Activated T-cell treated with anti-CD3 and anti-CD28 coated beads for 1 hour (primary cell): ENCODE measurements at regions not wholly inside any gene's neighbourhood (a gene's known extent, or its start where the extent isn't known, plus 50 kb on each side); places are given as distances from the start of the nearest gene placed in this dataset.
"Not testable (repeated sequence)": the region's sequence is repeated elsewhere in the genome, so short reads cannot be mapped to it uniquely, and the experiment has no call there.

Experiments
- DNase-seq: peaks from one replicate; pipeline ENCODE4 v3.0.0-alpha.2; 2020; ENCODE audit warnings: low read depth

- no peak for DNase-seq
Measured at GRCh38 chr3:175956964-175957363, 1097.8 kb downstream of the NAALADL2 start.

DNA sequence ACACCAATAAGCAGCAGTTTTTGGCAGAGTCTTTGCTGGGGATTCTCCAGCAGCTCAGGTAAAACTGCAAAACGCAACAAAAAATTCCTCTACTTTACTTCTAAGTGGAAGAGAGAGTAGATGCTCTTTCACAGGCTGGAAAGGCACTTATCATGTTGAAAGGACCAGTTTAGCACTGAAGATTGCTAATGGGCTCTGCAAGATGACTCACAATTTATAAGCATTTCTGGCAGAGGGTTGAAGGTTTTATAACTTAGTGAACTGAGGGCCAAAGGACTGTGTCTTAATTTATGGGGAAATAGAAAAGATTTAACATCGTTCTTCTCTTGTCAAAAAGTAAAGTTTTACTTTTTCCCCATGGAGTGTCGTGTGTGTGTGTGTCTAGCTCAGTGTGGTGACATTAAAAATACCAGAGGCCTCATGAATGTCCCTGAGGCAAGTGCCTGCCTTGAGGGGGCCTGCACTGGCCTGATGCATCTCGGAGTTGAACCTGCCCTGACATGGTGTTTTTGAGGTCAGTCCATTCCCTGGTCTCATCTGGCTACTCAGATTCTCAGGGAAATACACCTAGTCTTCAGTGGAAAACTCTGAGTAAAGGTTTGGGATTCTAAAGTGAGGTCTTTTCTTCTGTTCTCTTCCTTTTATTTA, 1092.0 kb downstream of the NAALADL2 start:
- no peak for DNase-seq

DNA sequence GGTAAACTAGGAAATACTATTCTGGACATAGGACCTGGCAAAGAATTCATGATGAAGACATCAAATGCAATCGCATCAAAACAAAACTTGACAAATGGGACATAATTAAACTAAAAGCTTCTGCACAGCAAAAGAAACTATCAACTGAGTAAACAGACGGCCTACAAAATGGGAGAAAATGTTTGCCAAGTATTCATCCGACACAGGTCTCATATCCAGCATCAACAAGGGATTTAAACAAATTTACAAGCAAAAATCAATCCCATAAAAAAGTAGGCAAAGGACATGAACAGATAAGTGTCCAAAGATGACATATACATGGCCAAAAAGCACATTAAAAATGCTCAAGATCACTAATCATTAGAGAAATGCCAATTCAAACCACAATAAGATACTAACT, 1088.9 kb downstream of the NAALADL2 start:
- DNase-seq = no peak

GRCh38 chr3:175941352-175941751, 1082.2 kb downstream of the NAALADL2 start:
- DNase-seq = no peak

DNA sequence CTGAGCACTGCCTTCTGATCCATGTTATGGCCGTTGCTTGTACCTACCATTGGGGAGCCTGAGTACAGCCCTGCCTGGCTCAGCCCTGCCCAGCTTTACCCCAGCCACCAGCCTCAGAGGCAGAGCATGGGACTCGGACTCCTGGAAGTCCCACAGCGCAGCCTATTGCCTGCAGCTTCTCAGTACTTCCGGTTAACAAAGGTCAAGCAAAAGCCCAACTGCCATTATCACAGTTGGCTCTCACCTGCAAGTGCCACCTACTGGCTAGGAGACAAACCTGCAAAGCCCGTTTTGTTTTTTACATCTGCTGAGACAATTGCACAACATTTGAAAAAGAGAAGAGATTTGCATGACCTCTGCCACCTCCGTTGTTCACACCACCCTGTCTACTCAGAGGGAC, 1081.7 kb downstream of the NAALADL2 start:
- DNase-seq = no peak

DNA sequence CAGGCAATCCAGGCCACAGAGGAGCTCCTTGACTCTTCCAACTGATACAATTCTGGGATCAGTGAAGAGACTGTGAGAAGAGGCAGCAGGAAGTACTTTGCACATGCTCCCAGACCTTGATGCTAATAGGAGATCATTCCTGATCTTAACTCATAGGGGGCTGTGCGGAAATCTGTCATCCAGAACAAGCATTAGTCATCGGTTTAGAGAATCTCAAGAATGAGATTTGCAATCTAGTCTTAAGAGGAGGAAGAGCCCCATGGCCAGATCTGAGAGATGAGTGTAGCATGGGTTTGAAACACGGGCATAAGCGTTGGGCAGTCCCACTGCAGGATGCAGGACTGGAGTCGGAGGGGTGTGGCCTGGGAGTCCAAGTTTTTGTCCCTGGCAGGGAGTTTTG, 1081.1 kb downstream of the NAALADL2 start:
- DNase-seq = no peak

GRCh38 chr3:175937367-175937766, 1078.2 kb downstream of the NAALADL2 start:
- not testable (repeated sequence) for DNase-seq

DNA sequence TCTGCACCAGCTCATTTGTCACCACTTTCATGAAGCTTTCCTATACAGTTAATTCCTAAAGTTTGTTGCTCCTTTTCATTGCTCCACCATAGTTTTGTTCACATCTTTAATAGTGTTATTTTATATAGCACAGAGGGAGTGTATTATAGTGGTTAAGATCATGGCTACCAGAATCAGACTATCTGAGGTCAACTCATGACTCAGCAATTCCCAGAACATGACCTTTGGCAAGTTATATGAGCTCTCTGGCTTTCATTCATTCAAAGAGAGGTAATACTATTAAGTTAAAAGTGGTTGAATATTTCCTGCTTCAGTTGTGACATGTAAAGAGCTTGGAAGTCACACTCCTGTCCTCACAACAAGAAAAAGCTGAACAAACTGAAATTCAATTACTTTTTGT, 1073.5 kb downstream of the NAALADL2 start:
- no peak for DNase-seq

- no peak for DNase-seq
Measured at GRCh38 chr3:175919133-175919532, 1060.0 kb downstream of the NAALADL2 start.

GRCh38 chr3:175916191-175916934, 1057.2 kb downstream of the NAALADL2 start:
- DNase-seq = no peak

DNA sequence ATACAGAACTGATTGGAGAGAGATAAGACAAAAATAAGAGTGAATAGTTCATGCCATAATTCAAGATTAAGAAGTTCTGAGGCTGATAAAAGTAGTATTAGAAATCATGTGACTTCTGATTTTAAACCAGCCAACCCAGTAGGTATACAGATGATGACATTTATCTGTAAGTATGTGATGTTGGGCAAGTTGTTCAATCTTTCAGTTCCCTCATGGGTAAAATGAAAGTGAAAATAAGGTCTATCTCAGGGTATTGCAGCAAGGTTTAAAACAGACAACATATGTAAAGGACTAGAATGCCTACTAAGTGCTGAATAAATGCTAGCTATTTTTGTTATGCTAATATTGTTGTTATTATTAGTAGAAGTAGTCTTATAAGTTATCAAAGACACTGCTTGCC, 1055.7 kb downstream of the NAALADL2 start:
- DNase-seq = no peak

DNA sequence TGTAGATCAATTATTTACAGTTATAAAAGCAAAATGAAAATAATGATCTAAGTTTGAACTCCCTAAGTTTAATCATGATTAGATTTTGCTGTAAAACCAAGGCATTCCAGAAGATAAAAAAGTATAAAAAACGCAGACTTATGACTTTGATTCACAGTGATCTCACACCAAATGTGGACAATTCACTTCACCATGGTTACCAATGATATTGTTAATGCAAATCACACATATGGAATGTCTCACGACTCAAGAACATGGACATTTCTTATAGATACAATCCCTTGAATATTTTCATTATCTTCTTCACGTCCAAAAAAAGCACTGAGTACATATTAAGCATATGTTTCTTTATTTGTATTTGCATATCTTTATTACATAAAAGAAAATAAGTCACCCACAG, 1054.2 kb downstream of the NAALADL2 start:
- DNase-seq = no peak

DNA sequence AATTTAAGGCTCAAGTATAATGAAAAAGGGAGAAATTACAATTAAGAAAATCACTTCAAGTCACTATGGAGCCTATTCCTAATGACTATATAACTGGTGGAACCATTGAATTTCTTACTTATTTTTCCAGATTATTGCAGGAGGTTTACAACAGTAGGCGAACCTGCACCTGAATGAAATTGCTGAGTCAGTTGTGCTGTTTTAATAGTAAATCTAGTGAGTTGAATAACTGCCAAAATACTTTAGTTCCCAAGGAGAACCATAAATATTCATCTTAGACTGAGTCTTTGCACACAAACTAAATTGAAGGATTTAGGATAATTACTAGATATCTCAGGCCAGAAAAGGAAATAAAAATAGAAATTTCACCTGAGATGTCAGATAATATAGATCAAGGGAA, 1052.8 kb downstream of the NAALADL2 start:
- no peak for DNase-seq

DNA sequence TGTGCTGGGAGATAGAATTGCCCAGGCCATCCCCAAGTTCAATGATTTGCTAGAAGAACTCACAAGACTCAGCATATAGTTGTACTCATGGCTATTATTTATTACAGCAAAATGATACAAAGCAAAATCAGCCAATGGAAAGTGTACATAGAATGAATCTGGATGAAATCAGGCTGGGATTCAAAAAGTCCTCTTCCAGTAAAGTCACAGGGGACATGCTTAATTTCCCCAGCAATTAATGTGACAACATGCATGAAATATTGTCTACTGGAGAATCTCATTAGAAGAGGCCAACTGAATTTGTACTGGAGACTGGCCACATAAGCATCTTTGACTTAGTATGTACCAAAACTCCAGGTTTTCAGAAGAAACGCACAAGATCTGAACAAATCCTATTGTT, 1043.1 kb downstream of the NAALADL2 start:
- DNase-seq = no peak

- no peak for DNase-seq
Measured at GRCh38 chr3:175898194-175898593, 1039.1 kb downstream of the NAALADL2 start.

DNA sequence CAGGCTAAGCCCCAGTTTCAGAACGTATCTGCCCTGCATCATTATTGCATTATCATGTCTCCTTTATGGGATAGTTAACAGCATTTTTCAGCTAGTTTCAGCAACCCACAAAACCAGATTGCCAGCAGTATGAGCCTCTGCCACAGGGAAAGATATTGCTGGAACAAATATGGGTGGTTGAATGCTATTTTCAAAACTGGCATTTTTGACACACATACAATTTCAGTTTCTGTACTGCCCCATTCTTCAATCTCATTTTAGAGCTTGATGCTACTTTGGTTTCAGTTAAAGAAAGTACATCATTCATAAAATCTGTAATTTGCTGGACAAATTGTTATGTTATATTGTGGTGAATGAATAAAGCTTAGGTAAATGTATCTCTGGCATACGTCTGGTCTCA, 1037.5 kb downstream of the NAALADL2 start:
- DNase-seq = no peak

GRCh38 chr3:175895731-175896130, 1036.6 kb downstream of the NAALADL2 start:
- no peak for DNase-seq

DNA sequence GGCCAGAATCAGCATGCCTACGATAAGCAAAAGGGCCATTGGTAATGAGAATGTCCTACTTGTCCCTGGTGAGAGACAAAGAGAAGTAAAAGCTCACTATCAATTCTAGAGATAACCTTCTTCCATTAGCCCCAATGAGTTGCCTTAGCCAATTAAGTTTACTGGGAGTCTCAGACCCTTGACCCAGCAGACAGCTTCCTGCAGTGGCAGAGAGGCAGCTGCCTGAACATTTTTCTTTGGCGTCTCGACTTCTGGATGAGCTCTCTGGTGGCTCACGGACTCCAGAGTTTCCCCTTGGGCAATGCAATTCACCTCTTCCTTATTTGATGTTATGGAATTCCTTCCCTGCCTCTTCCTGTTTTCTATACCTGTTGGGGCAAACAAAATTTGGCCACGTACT, 1034.4 kb downstream of the NAALADL2 start:
- no peak for DNase-seq

DNA sequence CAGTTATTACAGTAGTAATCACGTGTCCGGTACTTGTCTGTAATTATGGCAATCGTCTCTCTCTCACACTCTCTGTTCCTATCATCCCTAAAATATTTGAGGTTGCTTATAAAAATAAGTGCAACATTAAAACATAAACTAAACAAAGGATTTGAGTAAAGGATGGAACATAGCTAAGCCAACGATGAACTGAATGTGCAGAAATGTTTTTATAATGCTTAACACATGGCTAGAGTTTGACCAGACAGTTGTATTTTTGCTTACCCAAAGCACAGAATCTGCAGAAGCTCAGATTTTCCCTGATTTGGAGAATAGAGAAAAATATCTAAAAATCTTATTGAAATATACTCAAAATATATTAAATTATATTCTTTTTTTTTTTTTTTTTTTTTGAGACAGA, 1030.9 kb downstream of the NAALADL2 start:
- no peak for DNase-seq

GRCh38 chr3:175885231-175885766, 1026.2 kb downstream of the NAALADL2 start:
- DNase-seq = no peak

- no peak for DNase-seq
Measured at GRCh38 chr3:175879417-175879816, 1020.3 kb downstream of the NAALADL2 start.

DNA sequence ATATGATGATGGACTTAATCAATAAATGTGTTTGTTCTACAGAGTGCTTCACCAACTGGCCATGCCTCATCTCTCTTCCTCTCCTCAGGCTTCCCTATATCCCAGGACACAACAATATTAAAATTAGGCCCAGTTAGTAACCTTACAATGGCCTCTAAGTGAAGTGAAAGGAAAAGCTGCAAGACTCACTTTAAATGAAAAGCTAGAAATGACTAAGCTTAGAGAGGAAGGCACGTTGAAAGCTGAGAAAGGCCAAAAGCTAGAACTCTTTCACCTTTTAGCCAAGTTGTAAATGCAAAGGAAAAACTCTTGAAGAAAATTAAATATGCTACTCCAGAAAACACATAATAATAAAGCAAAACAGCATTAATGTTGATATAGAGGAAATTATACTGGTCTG, 1010.3 kb downstream of the NAALADL2 start:
- DNase-seq = no peak

DNA sequence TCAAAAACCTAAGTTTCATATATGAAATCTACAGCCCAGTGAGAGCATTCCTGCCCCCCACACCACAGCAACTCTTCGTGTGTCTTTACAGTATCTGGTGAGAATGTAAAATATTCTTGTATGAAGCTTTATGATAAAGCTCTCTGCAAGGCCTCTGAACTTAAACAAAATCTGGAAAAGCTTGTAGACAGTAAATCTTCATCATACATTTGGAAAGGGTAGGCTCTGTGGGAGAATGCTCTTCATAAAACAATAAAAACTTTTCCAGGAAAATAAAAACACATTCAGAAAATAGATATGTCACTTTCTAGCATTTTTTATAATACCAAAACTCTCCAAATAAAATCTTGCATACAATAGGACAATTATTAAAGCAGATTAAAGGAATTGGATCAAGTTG, 1009.5 kb downstream of the NAALADL2 start:
- DNase-seq = no peak

GRCh38 chr3:175865724-175866123, 1006.6 kb downstream of the NAALADL2 start:
- no peak for DNase-seq
